Kidney capillary endothelial cell (primary cell): ENCODE measurements at regions not wholly inside any gene's neighbourhood (a gene's known extent, or its start where the extent isn't known, plus 50 kb on each side); places are given as distances from the start of the nearest gene placed in this dataset.

ENCODE experiments used
- DNase-seq: peaks from one replicate; pipeline ENCODE4 v3.0.0-alpha.2; 2018; ENCODE audit warnings: low spot score

DNA sequence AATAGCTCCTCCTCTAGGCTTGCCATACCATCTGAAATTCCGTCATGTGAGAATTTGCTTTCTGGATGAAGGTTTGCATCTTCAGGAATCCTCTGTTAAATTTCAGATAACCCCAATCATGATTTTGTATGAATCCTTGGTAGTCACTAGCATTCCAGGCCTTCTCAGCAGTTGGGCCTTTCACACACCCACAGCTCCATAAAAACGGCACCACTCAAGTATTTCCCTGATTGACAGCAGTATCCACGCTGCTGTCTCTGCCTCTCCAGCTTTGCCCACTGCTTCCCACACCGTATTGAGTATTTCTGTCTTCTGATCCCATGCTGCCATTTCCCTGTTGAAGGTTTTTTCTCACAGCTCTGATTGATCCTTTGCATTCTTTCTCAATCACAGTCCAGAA lies 208.7 kb upstream of the NCAM1 start:
- no peak for DNase-seq

DNA sequence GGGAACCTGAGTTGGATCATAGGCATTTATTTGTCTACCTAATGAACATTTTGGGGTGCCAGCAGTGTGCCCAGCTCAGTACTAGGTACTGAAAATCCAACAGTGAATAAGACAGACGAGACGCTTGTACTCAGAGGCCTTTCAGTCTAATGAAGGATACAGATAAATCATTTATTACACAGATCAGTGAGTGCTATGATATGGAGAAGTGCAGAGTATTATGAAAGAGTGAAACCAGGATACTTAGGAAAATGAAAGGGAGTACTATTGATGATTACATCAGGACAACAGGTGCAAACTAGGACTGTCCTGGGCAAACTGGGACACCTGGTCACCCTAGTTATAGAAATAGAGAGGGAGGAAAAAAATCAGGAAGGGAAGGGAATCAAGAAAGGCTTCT lies 207.5 kb upstream of the NCAM1 start:
- DNase-seq = no peak

DNA sequence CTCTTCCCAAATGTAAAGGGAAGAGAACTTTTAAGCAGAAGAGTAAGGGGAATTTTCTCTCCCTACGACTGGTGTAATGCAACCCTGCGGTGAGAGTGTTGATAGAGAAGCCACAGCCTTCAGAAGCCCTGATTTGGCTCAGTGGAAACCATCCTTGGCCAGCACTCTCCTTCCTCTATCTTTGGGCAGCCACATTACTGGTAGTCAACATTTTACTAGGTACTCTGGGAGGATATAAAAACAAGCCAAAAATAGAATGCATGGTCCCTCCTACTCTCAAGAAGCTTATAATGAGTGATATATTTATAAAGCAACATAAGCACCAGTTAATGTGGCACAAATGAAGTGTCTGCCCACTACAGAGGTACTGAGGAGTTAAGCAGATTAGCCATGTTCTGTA lies 201.8 kb upstream of the NCAM1 start:
- DNase-seq = no peak

GRCh38 chr11:112760396-112761059 lies 200.7 kb upstream of the NCAM1 start:
- DNase-seq = no peak

GRCh38 chr11:112761911-112762706 lies 199.1 kb upstream of the NCAM1 start:
- DNase-seq = no peak

DNA sequence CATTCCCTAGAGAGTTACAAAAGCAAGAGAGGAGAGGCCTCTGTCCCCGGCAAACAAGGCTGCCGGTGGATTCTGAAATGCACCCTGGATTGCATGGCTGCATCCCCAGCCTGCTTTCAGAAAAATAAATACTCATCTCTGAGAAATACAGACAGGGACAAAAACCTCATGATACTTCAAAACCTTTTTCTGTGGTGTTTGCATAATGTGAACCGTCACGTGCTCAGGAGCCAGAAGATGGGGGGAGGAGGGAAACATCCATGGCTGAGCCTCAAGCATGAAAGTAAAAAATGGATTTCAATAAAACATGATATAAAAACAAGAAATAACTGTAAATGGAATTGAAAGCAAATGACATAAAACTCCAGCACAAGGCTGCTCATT lies 198.5 kb upstream of the NCAM1 start:
- no peak for DNase-seq

DNA sequence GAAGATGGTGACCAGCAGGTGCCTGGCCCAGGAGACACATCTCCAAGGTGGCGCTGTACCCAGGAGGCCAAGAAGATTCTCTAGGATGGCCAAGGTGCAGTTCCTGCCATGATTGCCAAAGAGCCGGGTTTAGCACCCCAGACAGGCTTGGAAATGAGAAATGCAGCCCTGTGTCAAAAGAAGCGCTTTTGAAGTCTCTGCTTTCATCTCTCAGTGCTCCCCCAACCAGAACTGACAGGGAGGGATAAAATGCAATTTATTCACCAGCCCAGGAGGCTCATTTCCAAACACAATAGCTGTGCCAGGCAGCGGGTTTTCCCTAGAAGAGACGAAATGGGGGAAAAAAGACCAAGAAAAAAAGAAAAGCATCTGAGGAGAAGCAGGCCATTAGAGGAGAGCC lies 195.9 kb upstream of the NCAM1 start:
- DNase-seq = no peak

- no peak for DNase-seq
Observed at GRCh38 chr11:112769170-112769569, 192.1 kb upstream of the NCAM1 start.

DNA sequence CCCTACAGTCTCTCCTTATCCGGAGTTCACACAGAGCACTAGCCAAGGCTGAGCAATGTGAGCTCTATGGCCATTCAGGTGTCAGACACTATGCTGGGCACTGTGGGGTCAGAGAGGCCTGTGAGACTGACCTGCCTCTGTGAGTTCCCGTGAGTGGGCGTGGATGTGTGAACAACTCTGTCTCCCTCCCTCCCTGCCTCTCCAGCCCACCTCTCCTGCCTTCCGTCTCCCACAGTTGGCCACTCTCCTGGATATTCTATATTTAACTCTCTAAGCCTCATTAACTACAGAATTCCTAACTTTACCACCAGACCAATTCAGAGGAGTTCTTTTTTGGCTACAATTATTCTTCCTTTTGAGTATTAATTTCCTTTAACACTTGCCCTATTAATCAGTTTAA lies 191.6 kb upstream of the NCAM1 start:
- no peak for DNase-seq

- no peak for DNase-seq
Observed at GRCh38 chr11:112770033-112770432, 191.2 kb upstream of the NCAM1 start.

DNA sequence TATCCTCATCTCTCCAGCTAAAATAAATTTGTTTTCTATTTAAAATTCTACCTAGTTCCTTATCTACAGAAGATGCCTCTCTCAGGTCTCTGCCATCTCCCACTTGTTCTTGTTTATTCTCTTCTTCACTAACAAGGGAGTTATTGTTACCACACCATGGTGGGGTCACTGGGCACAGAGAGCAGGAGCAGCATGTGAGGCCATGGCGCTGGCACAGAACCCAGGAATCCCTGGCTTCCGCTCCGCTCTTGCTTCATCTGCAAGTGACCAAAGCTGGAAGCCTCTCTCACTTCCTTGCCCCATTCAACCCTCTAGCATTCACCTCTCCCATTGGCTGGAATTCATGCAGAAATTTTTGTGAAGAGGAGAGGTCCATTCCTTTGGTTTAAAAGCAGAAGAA lies 190.7 kb upstream of the NCAM1 start:
- no peak for DNase-seq

DNA sequence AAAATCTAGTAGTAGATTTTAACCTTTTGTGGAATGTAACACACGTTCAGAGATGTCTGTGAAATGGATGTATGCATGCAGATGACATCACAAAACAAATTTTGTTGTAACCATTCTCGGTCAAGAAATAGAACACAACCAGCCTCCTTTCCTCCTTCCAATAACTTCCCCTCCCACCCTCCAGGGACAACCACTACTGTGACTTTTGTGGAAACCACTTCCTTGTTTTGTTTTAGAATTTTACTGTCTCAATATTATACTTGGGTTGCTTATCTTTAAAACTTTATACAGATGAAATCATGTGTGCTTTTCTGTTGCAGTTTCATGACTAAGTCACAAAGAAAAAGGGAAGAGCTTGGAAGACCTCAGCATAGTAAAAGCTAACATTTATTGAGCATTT lies 189.4 kb upstream of the NCAM1 start:
- DNase-seq = no peak

DNA sequence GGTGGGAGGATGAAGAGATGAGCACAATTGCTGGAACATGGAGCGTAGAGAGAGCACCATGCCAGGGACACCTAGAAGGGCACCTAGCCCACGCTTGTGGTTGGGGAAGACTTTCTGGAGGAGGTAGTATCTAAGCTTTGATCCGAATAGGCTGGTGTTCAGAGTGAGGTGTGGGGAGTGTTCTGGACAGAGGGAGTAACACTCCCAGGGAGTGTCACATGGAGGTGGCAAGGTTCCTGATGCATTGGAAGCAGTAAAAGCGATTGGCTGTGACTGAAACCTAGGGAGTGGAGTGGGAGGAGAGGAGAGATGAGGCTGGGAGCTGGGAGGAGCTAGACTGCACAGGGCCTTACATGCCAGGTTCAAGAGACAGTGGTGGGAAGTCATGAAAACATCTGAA lies 188.0 kb upstream of the NCAM1 start:
- DNase-seq = no peak

GRCh38 chr11:112776834-112777233 lies 184.4 kb upstream of the NCAM1 start:
- DNase-seq = no peak

- no peak for DNase-seq
Observed at GRCh38 chr11:112777283-112777751, 183.9 kb upstream of the NCAM1 start.

- no peak for DNase-seq
Observed at GRCh38 chr11:112778091-112778876, 182.9 kb upstream of the NCAM1 start.

GRCh38 chr11:112778877-112779266 lies 182.3 kb upstream of the NCAM1 start:
- no peak for DNase-seq

- DNase-seq = no peak
Observed at GRCh38 chr11:112780351-112781087, 180.7 kb upstream of the NCAM1 start.

- DNase-seq = no peak
Observed at GRCh38 chr11:112783945-112784322, 177.3 kb upstream of the NCAM1 start.

DNA sequence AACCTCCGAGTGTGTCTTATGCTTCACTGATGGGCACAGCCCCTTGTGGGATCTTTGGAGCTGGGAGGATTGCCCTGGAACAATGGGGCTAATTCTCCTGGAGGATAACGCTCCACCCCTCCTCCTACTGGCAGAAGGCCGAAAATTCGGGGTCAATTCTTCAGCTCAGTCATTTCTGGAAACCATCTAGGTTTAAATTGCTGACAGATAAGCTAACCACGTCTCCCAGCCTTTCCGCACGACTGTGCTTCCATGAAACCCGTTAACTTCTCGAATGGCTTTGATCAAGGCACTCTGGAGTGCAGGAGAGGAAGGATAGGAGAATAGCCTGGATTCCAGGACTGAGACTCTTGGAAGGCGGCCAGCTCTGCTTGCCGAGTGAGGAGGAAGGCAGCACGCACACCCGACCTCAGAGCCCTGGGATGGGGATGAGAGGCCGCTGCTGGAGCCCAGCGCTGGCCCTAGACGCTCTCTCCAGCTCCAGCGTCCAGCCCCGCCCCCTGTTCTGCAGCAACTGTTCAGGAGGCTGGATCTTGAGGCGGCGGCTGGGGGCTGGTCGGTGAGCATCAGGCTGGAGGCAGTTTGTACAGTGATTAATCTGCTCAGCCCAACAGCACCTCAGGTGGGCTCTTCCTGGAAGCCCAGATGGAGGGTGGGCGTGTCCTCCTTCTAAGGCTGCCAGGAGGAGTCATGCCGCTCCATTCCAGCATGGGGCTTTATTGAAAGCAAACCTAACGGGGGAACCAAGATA lies 176.7 kb upstream of the NCAM1 start:
- DNase-seq = no peak

- no peak for DNase-seq
Observed at GRCh38 chr11:112785149-112785548, 176.1 kb upstream of the NCAM1 start.

DNA sequence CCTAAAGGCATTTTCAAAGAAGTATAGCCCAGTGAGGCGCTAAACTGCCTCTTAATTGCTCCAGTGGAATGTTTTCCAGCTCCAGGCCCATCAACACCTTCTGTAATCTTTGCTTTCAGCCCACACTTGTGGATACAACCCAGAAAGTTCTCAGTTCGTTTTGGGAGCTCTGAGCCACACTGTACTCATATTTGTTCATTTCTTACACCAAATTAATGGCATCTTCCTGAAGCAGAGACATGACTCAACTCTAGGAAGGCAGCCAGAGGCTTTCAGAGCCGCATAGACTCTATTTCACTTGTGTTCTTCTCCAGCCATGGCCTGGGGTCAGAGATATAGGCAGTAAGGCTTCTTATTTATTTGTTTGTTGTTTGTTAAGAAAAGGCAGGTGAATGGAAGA lies 175.5 kb upstream of the NCAM1 start:
- no peak for DNase-seq
